RWPE2 (cell line): ENCODE measurements at regions not wholly inside any gene's neighbourhood (a gene's known extent, or its start where the extent isn't known, plus 50 kb on each side); places are given as distances from the start of the nearest gene placed in this dataset.

Source experiments
- ATAC-seq: fragments of 200-7000 bp; cut with Tn5 transposase; 3 replicates; pipeline ENCODE4 v1.9.1; 2021; ENCODE audit warnings: low read depth
- DNase-seq: peaks from one replicate; pipeline ENCODE4 v3.0.0-alpha.2; 2020; ENCODE audit warnings: low spot score
- H3K27ac ChIP-seq: fragments of 450-650 bp; 2 replicates; pipeline ENCODE4 v1.5.1; 2017; ENCODE audit warnings: mild to moderate bottlenecking; ENCODE audit not compliant: poor library complexity, severe bottlenecking
- H3K27me3 ChIP-seq: fragments of 250-450 bp; sonication (Bioruptor Pico); 2 replicates; pipeline ENCODE4 v1.5.1; 2021; ENCODE audit warnings: mild to moderate bottlenecking, moderate library complexity; ENCODE audit not compliant: insufficient read depth, poor library complexity, severe bottlenecking
- H3K36me3 ChIP-seq: fragments of 250-450 bp; sonication (Bioruptor Pico); 2 replicates; pipeline ENCODE4 v1.5.1; 2020; ENCODE audit warnings: low read depth, mild to moderate bottlenecking, moderate library complexity
- H3K4me1 ChIP-seq: fragments of 250-450 bp; sonication (Bioruptor Pico); 2 replicates; pipeline ENCODE4 v1.5.1; 2021; ENCODE audit warnings: mild to moderate bottlenecking, moderate library complexity; ENCODE audit not compliant: insufficient read depth, poor library complexity, severe bottlenecking
- H3K4me3 ChIP-seq: fragments of 250-450 bp; sonication (Bioruptor Pico); 2 replicates; pipeline ENCODE4 v1.5.1; 2021; ENCODE audit warnings: mild to moderate bottlenecking, moderate library complexity; ENCODE audit not compliant: severe bottlenecking
- H3K9me3 ChIP-seq: fragments of 250-450 bp; sonication (Bioruptor Pico); 2 replicates; pipeline ENCODE4 v1.5.1; 2021; ENCODE audit warnings: mild to moderate bottlenecking, moderate library complexity; ENCODE audit not compliant: severe bottlenecking
- CTCF ChIP-seq: fragments of 450-650 bp; IDR thresholded peaks from one replicate; pipeline ENCODE4 v1.5.1; 2017; ENCODE audit warnings: mild to moderate bottlenecking, moderate library complexity; ENCODE audit not compliant: poor library complexity, severe bottlenecking

- Histone ChIP-seq H3K27me3 (no peaks in the 10 kb centered on the region), H3K9me3 (no peaks in the 10 kb centered on the region), H3K27ac (no peak overlapping the region), H3K4me3 (no peak overlapping the region), H3K4me1 (no peaks in the 10 kb centered on the region), H3K36me3 (no peaks in the 10 kb centered on the region)
- ATAC-seq = no peak
- no peak for TF ChIP-seq CTCF
- DNase-seq = no peak
Measured at GRCh38 chr13:92966900-92967299, 259.7 kb upstream of the GPC6 start.

- Histone ChIP-seq H3K27me3 (no peaks in the 10 kb centered on the region), H3K4me3 (no peak overlapping the region), H3K36me3 (no peaks in the 10 kb centered on the region), H3K9me3 (no peaks in the 10 kb centered on the region), H3K4me1 (no peaks in the 10 kb centered on the region), H3K27ac (no peak overlapping the region)
- DNase-seq (no peak), ATAC-seq (0 out of 3 replicates have a peak, but pooled peaks have one; percentile 58)
- TF ChIP-seq CTCF = peak; percentile 66
Measured at GRCh38 chr13:92967923-92968322, 258.7 kb upstream of the GPC6 start.

GRCh38 chr13:92972751-92973150, 253.9 kb upstream of the GPC6 start:
- no peaks in the 10 kb centered on the region for H3K4me1 ChIP-seq
- H3K36me3 ChIP-seq = no peaks in the 10 kb centered on the region
- no peak for TF ChIP-seq CTCF
- no peak for DNase-seq
- no peaks in the 10 kb centered on the region for H3K27me3 ChIP-seq
- H3K4me3 ChIP-seq = no peak overlapping the region
- H3K27ac ChIP-seq = no peak overlapping the region
- no peaks in the 10 kb centered on the region for H3K9me3 ChIP-seq
- ATAC-seq = no peak

GRCh38 chr13:92974905-92975429, 251.6 kb upstream of the GPC6 start:
- no peaks in the 10 kb centered on the region for H3K4me1 ChIP-seq
- peaks cover 2% of the 10 kb centered on the region for H3K27me3 ChIP-seq
- DNase-seq (no peak), ATAC-seq (no peak)
- no peak overlapping the region for H3K4me3 ChIP-seq
- no peaks in the 10 kb centered on the region for H3K9me3 ChIP-seq
- no peak for TF ChIP-seq CTCF
- no peak overlapping the region for H3K27ac ChIP-seq
- no peaks in the 10 kb centered on the region for H3K36me3 ChIP-seq

- no peak for DNase-seq
- Histone ChIP-seq H3K27ac (no peak overlapping the region), H3K4me3 (no peak overlapping the region), H3K36me3 (no peaks in the 10 kb centered on the region), H3K4me1 (no peaks in the 10 kb centered on the region), H3K9me3 (no peaks in the 10 kb centered on the region), H3K27me3 (peaks cover 2% of the 10 kb centered on the region)
- TF ChIP-seq CTCF = no peak
- no peak for ATAC-seq
Measured at GRCh38 chr13:92976657-92977056, 249.9 kb upstream of the GPC6 start.
